HCT116 (cell line): ENCODE measurements at regions not wholly inside any gene's neighbourhood (a gene's known extent, or its start where the extent isn't known, plus 50 kb on each side); places are given as distances from the start of the nearest gene placed in this dataset.

Experiments
- ATAC-seq: fragments of 200-7000 bp; cut with Tn5 transposase; 2 replicates; pipeline ENCODE4 v1.9.1; 2020; ENCODE audit warnings: mild to moderate bottlenecking, moderate library complexity
- BruUV-seq: library from RNA; stranded (reverse); fragments of 400-500 nt; replicated peaks from 2 replicates; lab custom pipeline; 2021; lab: Mats Ljungman, UMichigan
- CTCF ChIA-PET: fragments of 300-600 bp; sonication (Branson Sonifier 250); formaldehyde crosslinking; loops from one replicate; lab custom pipeline; 2021; ENCODE audit warnings: antibody characterized with exemption; lab: Charles Lee
- POLR2A ChIA-PET: fragments of 300-600, 350-600 bp; sonication (Branson Sonifier 250); formaldehyde crosslinking; loops from one replicate; lab custom pipeline; 2021; ENCODE audit warnings: antibody characterized with exemption; lab: Charles Lee
- RAD21 ChIA-PET, 2 experiments: fragments of 300-600 bp; sonication (Branson Sonifier 250); formaldehyde crosslinking; loops; one replicate each; lab custom pipeline; 2023; ENCODE audit warnings: low total read pairs in 2 of 2; ENCODE audit not compliant: uncharacterized antibody in 2 of 2, unreplicated experiment in 2 of 2, low non-redundant PET in 1 of 2; lab: Charles Lee
- DNase-seq: peaks from one replicate; pipeline ENCODE4 v3.0.0-alpha.2; 2010; ENCODE audit warnings: low read depth, low spot score
- H2AFZ ChIP-seq: fragments of 200-600 bp; shearing (Covaris generic), sonication (generic); 2 replicates; pipeline ENCODE4 v1.6.1; 2017; ENCODE audit warnings: low read depth, mixed run types, mixed read lengths, antibody characterized with exemption, low read length; ENCODE audit not compliant: poor library complexity, severe bottlenecking
- H3K27ac ChIP-seq: 2 replicates; pipeline ENCODE4 v1.5.1; 2012; ENCODE audit warnings: low read depth, low read length
- H3K27me3 ChIP-seq: fragments of 200-600 bp; sonication (generic); 2 replicates; pipeline ENCODE4 v1.6.1; 2016; ENCODE audit warnings: mixed run types, low read length, mixed read lengths; ENCODE audit not compliant: insufficient read depth
- H3K36me3 ChIP-seq, 2 experiments: fragments of 200-500 bp in 1 of 2; fragments of 200-600 bp in 1 of 2; sonication (Bioruptor generic) in 1 of 2; sonication (generic) in 1 of 2; 2 replicates each; pipeline versions ENCODE4 v1.5.1 to v1.6.1; 2014 to 2016; ENCODE audit warnings: low read length in 2 of 2, inconsistent platforms in 1 of 2, mixed read lengths in 1 of 2, mixed run types in 1 of 2; ENCODE audit not compliant: insufficient read depth in 2 of 2, control insufficient read depth in 1 of 2
- H3K4me1 ChIP-seq, 2 experiments: fragments of 200-600 bp in 1 of 2; sonication (generic) in 1 of 2; 2 replicates each; pipeline versions ENCODE4 v1.5.1 to v1.6.1; 2012 to 2017; ENCODE audit warnings: low read length in 2 of 2, inconsistent platforms in 1 of 2, mild to moderate bottlenecking in 1 of 2, mixed read lengths in 1 of 2, mixed run types in 1 of 2, moderate library complexity in 1 of 2; ENCODE audit not compliant: insufficient read depth in 2 of 2, control insufficient read depth in 1 of 2
- H3K4me2 ChIP-seq: fragments of 200-600 bp; sonication (generic); 2 replicates; pipeline ENCODE4 v1.6.1; 2017; ENCODE audit warnings: mixed run types, low read length, mixed read lengths
- H3K4me3 ChIP-seq, 2 experiments: fragments of 200-600 bp in 1 of 2; sonication (generic) in 1 of 2; replicated peaks in 1 of 2; 2 replicates each; pipeline ENCODE4 v1.5.1; 2011 to 2016; ENCODE audit warnings: low read length in 2 of 2, control low read depth in 1 of 2, low read depth in 1 of 2, mild to moderate bottlenecking in 1 of 2, mixed read lengths in 1 of 2, mixed run types in 1 of 2
- H3K79me2 ChIP-seq: fragments of 200-600 bp; sonication (generic); 2 replicates; pipeline ENCODE4 v1.6.1; 2017; ENCODE audit warnings: mild to moderate bottlenecking, mixed run types, low read length, moderate library complexity, mixed read lengths; ENCODE audit not compliant: insufficient read depth
- H3K9ac ChIP-seq: fragments of 200-600 bp; sonication (generic); 2 replicates; pipeline ENCODE4 v1.6.1; 2016; ENCODE audit warnings: low read length, mixed read lengths
- H3K9me2 ChIP-seq: fragments of 200-600 bp; sonication (generic), shearing (Covaris generic); 2 replicates; pipeline ENCODE4 v1.6.1; 2017; ENCODE audit warnings: mixed run types, mild to moderate bottlenecking, moderate library complexity; ENCODE audit not compliant: insufficient read depth
- H3K9me3 ChIP-seq, 2 experiments: fragments of 200-500 bp in 1 of 2; fragments of 200-600 bp in 1 of 2; sonication (Bioruptor generic) in 1 of 2; sonication (generic) in 1 of 2; 2 replicates each; pipeline ENCODE4 v1.6.1; 2014 to 2017; ENCODE audit warnings: low read length in 2 of 2, mixed read lengths in 2 of 2, inconsistent platforms in 1 of 2, low read depth in 1 of 2, mild to moderate bottlenecking in 1 of 2, mixed run types in 1 of 2, moderate library complexity in 1 of 2; ENCODE audit not compliant: control insufficient read depth in 1 of 2, insufficient read depth in 1 of 2
- H4K20me1 ChIP-seq: fragments of 200-600 bp; sonication (generic), shearing (Covaris generic); 2 replicates; pipeline ENCODE4 v1.6.1; 2017; ENCODE audit warnings: mixed run types, mild to moderate bottlenecking, moderate library complexity; ENCODE audit not compliant: insufficient read depth
- CBX3 ChIP-seq: IDR thresholded peaks from 2 replicates; pipeline ENCODE4 v1.6.1; 2012; ENCODE audit warnings: low read depth
- EGR1 ChIP-seq: IDR thresholded peaks from 2 replicates; pipeline ENCODE4 v1.6.1; 2012; ENCODE audit warnings: low read depth
- EZH2 ChIP-seq: fragments of 200-600 bp; sonication (generic); IDR thresholded peaks from 2 replicates; pipeline ENCODE4 v1.6.1; 2017; ENCODE audit warnings: antibody characterized with exemption, mixed run types
- EZH2phosphoT487 ChIP-seq: fragments of 200-600 bp; IDR thresholded peaks from 2 replicates; pipeline ENCODE4 v1.6.1; 2018; ENCODE audit warnings: antibody characterized with exemption, borderline replicate concordance
- FOSL1 ChIP-seq: IDR thresholded peaks from 2 replicates; pipeline ENCODE4 v1.6.1; 2012; ENCODE audit warnings: low read depth
- JUND ChIP-seq: IDR thresholded peaks from 2 replicates; pipeline ENCODE4 v1.6.1; 2012
- POLR2AphosphoS5 ChIP-seq: IDR thresholded peaks from 2 replicates; pipeline ENCODE4 v1.6.1; 2011; ENCODE audit warnings: mild to moderate bottlenecking, low read depth, low read length, moderate library complexity
- RAD21 ChIP-seq: IDR thresholded peaks from 2 replicates; pipeline ENCODE4 v1.6.1; 2012; ENCODE audit warnings: low read depth, mild to moderate bottlenecking
- SIN3A ChIP-seq: IDR thresholded peaks from 2 replicates; pipeline ENCODE4 v1.6.1; 2012; ENCODE audit warnings: low read depth
- SP1 ChIP-seq: IDR thresholded peaks from 2 replicates; pipeline ENCODE4 v1.6.1; 2012; ENCODE audit warnings: low read depth
- SRF ChIP-seq: IDR thresholded peaks from 2 replicates; pipeline ENCODE4 v1.6.1; 2012; ENCODE audit warnings: low read depth
- TCF7L2 ChIP-seq: IDR thresholded peaks from 2 replicates; pipeline ENCODE4 v1.7.0; 2011; ENCODE audit warnings: borderline replicate concordance, inconsistent platforms; ENCODE audit not compliant: insufficient read depth, insufficient read length; ENCODE audit errors: extremely low read depth
- ZBTB33 ChIP-seq: IDR thresholded peaks from 2 replicates; pipeline ENCODE4 v1.6.1; 2011; ENCODE audit warnings: mild to moderate bottlenecking, low read length, moderate library complexity; ENCODE audit not compliant: insufficient replicate concordance; ENCODE audit errors: extremely low read depth
- ZFX ChIP-seq: fragments of 450-650 bp; IDR thresholded peaks from 2 replicates; pipeline ENCODE4 v1.6.1; 2017
- intact Hi-C: fragments of 100-400 bp; cut with micrococcal nuclease; formaldehyde crosslinking; loops from 2 replicates; pipeline ENCODE4 v1.10.0; 2022
- TF ChIP-seq, protein P1 (sequence below): IDR thresholded peaks from 2 replicates; pipeline ENCODE4 v1.6.1; 2012

DNA sequence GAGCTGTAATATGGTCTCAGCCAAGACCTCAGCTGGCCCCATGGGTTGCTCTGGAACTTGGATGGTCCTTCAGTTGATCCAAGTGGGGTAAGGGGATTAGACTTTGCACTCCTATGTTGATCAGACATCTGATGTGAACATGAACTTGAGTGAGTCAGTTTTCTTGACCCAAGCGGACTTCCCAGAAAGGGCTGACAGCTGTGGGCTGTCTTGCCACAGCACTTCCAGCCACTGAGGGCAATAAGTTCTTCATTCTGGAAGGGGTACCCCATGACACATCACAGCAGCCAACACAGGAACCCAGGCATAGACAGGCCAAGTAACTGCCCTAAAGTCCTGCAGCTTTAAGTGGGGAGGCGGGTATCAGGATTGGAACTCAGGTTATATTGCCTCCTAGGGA is 93.9 kb upstream of the USP24 start (continued):
- TF ChIP-seq CBX3: no peak
- no peak for TF ChIP-seq JUND
- TF ChIP-seq, protein P1, sequence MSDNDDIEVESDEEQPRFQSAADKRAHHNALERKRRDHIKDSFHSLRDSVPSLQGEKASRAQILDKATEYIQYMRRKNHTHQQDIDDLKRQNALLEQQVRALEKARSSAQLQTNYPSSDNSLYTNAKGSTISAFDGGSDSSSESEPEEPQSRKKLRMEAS: no peak
- no peak for TF ChIP-seq EGR1
- no peak for TF ChIP-seq TCF7L2
- no peak for TF ChIP-seq SIN3A
- TF ChIP-seq POLR2AphosphoS5: no peak
- no peak for TF ChIP-seq RAD21
- TF ChIP-seq EZH2phosphoT487: no peak
- TF ChIP-seq ZBTB33: no peak
- TF ChIP-seq SP1: no peak
- TF ChIP-seq FOSL1: no peak

GRCh38 chr1:55305735-55306134 is 90.6 kb upstream of the USP24 start:
- CTCF ChIA-PET: no interaction called here
- RAD21 ChIA-PET: no interaction called here
- Histone ChIP-seq H3K9me2 (no peaks in the 10 kb centered on the region), H3K4me1 (peaks cover 0 to 9% of the 10 kb centered on the region in 2 experiments; a peak in 2 of 4 replicates), H3K79me2 (no peaks in the 10 kb centered on the region), H2AFZ (no peak overlapping the region), H3K9me3 (no peaks in the 10 kb centered on the region), H3K4me2 (no peak overlapping the region), H3K27ac (no peak overlapping the region), H3K9ac (no peak overlapping the region), H4K20me1 (no peaks in the 10 kb centered on the region), H3K27me3 (no peaks in the 10 kb centered on the region), H3K4me3 (no peak overlapping the region), H3K36me3 (no peaks in the 10 kb centered on the region)
- intact Hi-C loops: no loop called here
- ATAC-seq (no peak), DNase-seq (no peak)
- TF ChIP-seq TCF7L2 (no peak), RAD21 (no peak), ZFX (no peak), EZH2 (no peak), SIN3A (no peak), SP1 (no peak), SRF (no peak)
- POLR2A ChIA-PET: no interaction called here
- BruUV-seq: no TSS peak
